Fibroblast of the aortic adventitia (primary cell): ENCODE measurements at regions not wholly inside any gene's neighbourhood (a gene's known extent, or its start where the extent isn't known, plus 50 kb on each side); places are given as distances from the start of the nearest gene placed in this dataset.
"Not testable (repeated sequence)": the region's sequence is repeated elsewhere in the genome, so short reads cannot be mapped to it uniquely, and the experiment has no call there.

Experiments used
- DNase-seq: peaks from one replicate; pipeline ENCODE4 v3.0.0-alpha.2; 2010; ENCODE audit warnings: low read depth
- H3K4me3 ChIP-seq: 2 replicates; pipeline ENCODE4 v1.5.1; 2011; ENCODE audit warnings: low read depth, mild to moderate bottlenecking, control low read depth, low read length, moderate library complexity
- TF ChIP-seq, protein P1 (sequence below): IDR thresholded peaks from 2 replicates; pipeline ENCODE4 v1.5.1; 2011; ENCODE audit warnings: mild to moderate bottlenecking, low read length, control low read depth, inconsistent platforms; ENCODE audit not compliant: insufficient read depth

DNA sequence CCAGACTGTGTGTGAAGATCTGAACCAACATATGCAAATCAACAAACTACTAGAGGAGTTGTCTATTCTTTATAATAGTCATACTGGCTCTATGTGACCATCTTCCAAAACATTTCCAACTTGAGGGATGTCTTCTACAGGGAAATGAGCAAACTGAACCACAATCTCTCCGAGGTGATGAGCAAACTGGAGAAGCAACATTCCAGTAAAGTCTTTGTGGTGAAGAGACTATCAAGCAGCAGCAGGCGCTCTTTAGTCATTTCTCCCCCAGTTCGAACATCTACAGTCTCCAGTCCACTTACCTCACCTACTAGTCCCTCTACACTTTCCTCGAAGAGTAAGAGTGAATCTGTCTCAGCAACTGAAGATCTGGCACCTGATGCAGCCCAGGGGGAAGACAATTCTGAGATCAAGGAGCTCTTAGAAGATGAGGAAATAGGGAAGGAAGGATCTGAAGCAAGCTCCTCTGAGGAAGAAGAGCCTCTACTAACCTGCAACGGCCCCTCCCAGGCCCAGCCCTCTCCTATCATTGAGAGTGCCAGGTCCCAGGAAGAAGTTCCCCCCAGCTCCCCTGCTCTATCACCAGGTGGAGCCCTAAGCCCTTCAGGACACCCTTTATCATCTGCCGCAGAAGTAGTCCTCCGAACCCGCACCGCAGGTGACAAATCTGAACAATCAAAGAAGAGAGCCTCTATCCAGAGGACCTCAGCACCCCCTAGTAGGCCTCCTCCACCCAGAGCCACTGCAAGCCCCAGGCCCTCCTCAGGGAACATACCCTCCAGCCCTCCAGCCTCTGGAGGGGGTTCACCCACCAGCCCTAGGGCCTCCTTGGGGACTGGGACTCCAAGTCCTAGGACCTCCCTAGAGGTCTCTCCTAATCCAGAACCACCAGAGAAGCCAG, 98.1 kb downstream of the HNRNPD start:
- TF ChIP-seq, protein P1, sequence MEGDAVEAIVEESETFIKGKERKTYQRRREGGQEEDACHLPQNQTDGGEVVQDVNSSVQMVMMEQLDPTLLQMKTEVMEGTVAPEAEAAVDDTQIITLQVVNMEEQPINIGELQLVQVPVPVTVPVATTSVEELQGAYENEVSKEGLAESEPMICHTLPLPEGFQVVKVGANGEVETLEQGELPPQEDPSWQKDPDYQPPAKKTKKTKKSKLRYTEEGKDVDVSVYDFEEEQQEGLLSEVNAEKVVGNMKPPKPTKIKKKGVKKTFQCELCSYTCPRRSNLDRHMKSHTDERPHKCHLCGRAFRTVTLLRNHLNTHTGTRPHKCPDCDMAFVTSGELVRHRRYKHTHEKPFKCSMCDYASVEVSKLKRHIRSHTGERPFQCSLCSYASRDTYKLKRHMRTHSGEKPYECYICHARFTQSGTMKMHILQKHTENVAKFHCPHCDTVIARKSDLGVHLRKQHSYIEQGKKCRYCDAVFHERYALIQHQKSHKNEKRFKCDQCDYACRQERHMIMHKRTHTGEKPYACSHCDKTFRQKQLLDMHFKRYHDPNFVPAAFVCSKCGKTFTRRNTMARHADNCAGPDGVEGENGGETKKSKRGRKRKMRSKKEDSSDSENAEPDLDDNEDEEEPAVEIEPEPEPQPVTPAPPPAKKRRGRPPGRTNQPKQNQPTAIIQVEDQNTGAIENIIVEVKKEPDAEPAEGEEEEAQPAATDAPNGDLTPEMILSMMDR = no peak
- DNase-seq = no peak
- no peak overlapping the region for H3K4me3 ChIP-seq

DNA sequence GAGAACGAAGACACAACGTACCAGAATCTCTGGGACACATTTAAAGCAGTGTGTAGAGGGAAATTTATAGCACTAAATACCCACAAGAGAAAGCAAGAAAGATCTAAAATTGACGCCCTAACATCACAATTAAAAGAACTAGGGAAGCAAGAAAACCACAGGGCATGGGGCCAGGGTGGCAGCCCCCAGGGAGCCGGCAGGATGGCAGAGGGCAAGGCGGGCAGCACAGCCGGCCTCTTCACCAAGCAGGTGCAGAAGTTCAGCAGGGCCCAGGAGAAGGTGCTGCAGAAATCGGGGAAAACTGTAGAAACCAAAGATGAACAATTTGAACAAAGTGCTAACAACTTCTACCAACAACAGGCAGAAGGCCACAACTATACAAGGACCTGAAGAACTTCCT, 99.1 kb downstream of the HNRNPD start:
- not testable (repeated sequence) for H3K4me3 ChIP-seq, DNase-seq

DNA sequence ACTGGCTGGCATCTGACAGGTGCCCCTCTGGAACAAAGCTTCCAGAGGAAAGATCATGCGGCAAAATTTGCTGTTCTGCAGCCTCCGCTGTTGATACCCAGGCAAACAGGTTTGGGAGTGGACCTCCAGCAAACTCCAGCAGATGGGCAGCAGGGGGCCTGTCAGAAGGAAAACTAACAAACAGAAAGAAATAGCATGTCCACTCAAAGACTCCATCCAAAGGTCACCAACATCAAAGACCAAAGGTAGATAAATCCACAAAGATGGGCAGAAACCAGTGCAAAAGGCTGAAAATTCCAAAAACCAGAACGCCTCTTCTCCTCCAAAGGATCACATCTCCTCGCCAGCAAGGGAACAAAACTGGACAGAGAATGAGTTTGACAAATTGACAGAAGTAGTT, 101.3 kb downstream of the HNRNPD start:
- not testable (repeated sequence) for DNase-seq, H3K4me3 ChIP-seq

- H3K4me3 ChIP-seq, DNase-seq: not testable (repeated sequence)
Observed at GRCh38 chr4:82271915-82272480, 101.8 kb downstream of the HNRNPD start.

- no peak for DNase-seq
- H3K4me3 ChIP-seq = no peak overlapping the region
- TF ChIP-seq, protein P1 = no peak
Observed at GRCh38 chr4:82268826-82269193, 105.0 kb downstream of the HNRNPD start.

- H3K4me3 ChIP-seq = no peak overlapping the region
- TF ChIP-seq, protein P1 = peak; percentile 87
- DNase-seq = peak; percentile 64
Observed at GRCh38 chr4:82268050-82268825, 105.6 kb downstream of the HNRNPD start.

DNA sequence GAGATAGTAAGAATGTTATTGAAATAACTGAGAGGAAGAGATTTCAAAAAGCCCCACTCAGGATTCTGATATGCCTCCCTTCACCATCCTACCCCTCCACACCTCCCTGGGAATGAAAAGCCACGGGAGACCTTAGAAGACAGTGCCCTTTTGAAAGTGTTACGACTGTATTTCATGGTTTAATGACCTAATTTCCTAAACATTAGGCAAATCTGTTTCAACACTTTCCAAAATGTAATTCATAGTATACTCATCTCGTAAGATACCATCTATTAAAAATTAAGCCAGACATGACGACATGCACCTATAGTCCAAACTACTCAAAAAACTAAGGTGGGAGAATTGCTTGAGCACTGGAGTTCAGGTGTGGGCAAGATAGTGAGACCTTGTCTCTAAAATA, 106.3 kb downstream of the HNRNPD start:
- TF ChIP-seq, protein P1 = no peak
- no peak overlapping the region for H3K4me3 ChIP-seq
- DNase-seq = no peak

DNA sequence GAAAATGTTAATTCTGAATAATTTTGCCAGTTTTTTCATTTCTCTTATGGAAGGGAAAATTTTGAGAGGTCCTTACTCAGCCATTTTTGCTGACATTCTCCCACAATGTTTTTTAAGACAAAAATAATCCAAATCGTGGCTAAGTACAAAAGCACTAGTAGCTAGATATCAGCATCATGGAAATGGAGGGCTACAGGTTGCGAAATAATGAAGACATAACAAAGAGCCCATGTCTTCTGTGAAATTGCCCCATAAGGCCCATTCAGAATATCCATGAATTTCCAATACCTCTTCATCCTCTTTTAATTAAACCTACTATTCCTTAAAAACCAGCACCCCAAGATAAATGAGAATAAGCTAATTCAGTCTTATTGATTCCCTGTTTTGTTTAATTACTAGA, 107.4 kb downstream of the HNRNPD start:
- TF ChIP-seq, protein P1 = no peak
- no peak overlapping the region for H3K4me3 ChIP-seq
- DNase-seq = no peak
